ENCODE measurements at regions not wholly inside any gene's neighbourhood (a gene's known extent, or its start where the extent isn't known, plus 50 kb on each side); places are given as distances from the start of the nearest gene placed in this dataset.

DNA sequence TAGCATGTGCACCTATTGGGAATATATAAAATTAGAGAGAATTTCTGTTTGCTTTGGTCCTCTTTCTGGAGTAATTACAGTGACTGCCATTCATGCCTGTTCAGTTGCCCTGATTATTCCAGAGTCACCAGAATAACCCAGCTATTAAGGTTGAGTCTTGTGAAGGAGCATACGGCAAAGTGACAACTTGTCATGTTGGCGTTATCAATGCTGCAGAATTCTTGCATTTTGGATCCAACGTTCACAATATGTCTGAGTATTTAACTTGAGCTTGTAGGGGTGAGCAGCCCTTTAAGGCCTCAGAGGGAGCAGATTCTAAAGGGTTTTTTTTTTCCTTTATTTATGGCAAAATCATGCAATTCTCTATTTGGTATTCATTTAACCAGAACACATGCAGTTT lies 419.4 kb upstream of the MGMT start:
- H3K9ac ChIP-seq: no peak overlapping the region
- no peak overlapping the region for H3K27ac ChIP-seq
- H3K36me3 ChIP-seq: no peaks in the 10 kb centered on the region
- peaks cover 11% of the 10 kb centered on the region for H3K4me1 ChIP-seq
- no peaks in the 10 kb centered on the region for H3K9me3 ChIP-seq
- TF ChIP-seq Cebpa-rat (IDR thresholded peaks at IDR 0.05): no peak
- no peak overlapping the region for H3K4me3 ChIP-seq
- H3K4me2 ChIP-seq: no peak overlapping the region
- no peaks in the 10 kb centered on the region for H3K27me3 ChIP-seq
- no peaks in the 10 kb centered on the region for H4K20me1 ChIP-seq

DNA sequence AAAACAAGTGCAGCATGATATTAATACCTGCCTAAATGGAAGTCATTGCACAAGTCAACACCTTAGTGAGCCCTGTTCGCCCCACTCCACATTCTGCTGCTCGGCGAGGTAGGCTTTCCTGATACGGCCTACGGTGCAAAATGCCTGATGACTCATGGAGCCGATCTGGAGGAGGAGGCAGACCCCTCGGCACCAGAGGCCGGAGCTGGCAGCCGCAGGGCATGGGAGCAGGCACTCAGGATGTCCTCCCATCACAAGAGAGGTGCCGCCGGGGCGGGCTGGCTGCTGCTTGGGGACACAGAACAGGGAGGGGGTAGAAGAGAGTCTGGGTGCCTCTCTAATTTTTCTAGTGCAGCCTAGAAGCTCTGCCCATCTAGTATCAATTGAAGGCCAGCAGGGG lies 418.5 kb upstream of the MGMT start:
- H3K9ac ChIP-seq: no peak overlapping the region
- no peaks in the 10 kb centered on the region for H4K20me1 ChIP-seq
- H3K27ac ChIP-seq: no peak overlapping the region
- H3K36me3 ChIP-seq: no peaks in the 10 kb centered on the region
- H3K9me3 ChIP-seq: no peaks in the 10 kb centered on the region
- peaks cover 2% of the 10 kb centered on the region for H3K4me1 ChIP-seq
- no peaks in the 10 kb centered on the region for H3K27me3 ChIP-seq
- TF ChIP-seq Cebpa-rat (IDR thresholded peaks at IDR 0.05): no peak
- no peak overlapping the region for H3K4me3 ChIP-seq
- H3K4me2 ChIP-seq: no peak overlapping the region

DNA sequence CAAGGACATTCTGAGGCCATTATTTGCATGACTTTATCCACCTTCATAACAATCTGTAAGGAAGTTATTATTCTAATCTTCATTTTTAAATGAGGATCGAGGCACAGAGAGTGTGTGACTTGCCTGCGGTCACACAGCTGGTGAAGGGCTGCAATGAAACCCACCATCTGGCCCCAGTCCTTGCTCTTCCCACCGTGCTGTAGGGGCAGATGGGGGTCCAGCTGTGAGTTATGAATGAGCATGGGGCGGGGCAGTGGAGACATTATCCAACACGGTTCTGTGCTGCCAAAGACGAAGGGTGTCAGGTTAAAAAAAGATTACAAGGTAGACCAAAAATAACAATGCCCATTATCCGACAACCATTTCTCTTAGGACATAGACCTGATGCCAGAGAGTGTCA lies 417.5 kb upstream of the MGMT start:
- Histone ChIP-seq H3K27me3 (no peaks in the 10 kb centered on the region), H3K27ac (no peak overlapping the region), H3K9me3 (no peaks in the 10 kb centered on the region)

DNA sequence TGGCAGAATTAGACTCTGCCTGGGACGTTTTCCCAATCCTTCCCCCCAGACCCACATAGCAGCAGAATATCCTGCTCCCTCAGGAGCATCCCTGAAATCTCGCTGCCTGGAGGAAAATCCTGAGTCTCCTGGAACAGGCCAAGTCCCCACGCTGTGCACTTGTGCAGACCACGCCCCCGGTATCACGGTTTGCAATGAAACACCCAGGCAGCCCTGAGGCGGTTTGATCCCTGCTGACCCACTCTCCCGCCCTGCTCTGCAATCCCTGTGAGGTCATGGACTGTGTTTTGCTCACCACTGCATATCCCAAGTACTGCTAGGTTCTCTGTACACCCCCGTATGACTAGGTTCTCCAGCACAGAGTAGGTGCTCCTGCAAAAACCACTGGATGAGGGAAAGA lies 411.8 kb upstream of the MGMT start:
- no peak overlapping the region for H3K4me3 ChIP-seq
- H3K9ac ChIP-seq: no peak overlapping the region
- no peaks in the 10 kb centered on the region for H3K36me3 ChIP-seq
- peak overlapping the region; percentile 85 for H3K4me2 ChIP-seq
- H3K9me3 ChIP-seq: no peaks in the 10 kb centered on the region
- H3K4me1 ChIP-seq: peaks cover 50% of the 10 kb centered on the region
- TF ChIP-seq Cebpa-rat (IDR thresholded peaks at IDR 0.05): no peak
- H3K27me3 ChIP-seq: no peaks in the 10 kb centered on the region
- H4K20me1 ChIP-seq: peaks cover 16% of the 10 kb centered on the region; the same call in 1 of the 2 replicates
- no peak overlapping the region for H3K27ac ChIP-seq

More for the DNA sequence above, 417.5 kb upstream of the MGMT start:
- no peaks in the 10 kb centered on the region for H3K4me1 ChIP-seq
- no peak for TF ChIP-seq Cebpa-rat (IDR thresholded peaks at IDR 0.05)
- no peaks in the 10 kb centered on the region for H3K36me3 ChIP-seq
- no peak overlapping the region for H3K4me3 ChIP-seq
- H4K20me1 ChIP-seq: no peaks in the 10 kb centered on the region
- H3K9ac ChIP-seq: no peak overlapping the region
- no peak overlapping the region for H3K4me2 ChIP-seq

DNA sequence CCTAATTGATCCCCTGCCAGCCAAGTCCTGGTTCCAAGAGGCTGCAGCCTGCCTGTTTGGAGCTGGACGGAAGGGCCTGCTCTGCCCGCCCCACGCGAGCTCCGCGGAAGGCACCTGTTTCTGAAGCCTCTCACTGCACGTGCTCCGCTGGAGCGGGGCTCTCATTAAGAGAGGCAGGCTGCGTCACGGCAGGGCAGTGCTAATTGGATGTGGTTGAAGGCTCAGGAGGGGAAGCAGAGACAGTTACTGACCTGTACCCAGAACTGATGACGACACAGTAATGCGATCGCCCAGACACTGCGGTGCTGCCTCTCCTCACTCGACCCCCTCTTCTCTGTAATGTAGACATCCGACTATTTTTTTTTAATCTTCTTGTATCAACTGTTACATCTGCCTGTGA lies 411.1 kb upstream of the MGMT start:
- Histone ChIP-seq H3K36me3 (no peaks in the 10 kb centered on the region), H3K4me2 (peak overlapping the region; percentile 85), H3K27ac (no peak overlapping the region), H3K27me3 (no peaks in the 10 kb centered on the region), H3K4me1 (peaks cover 50% of the 10 kb centered on the region), H3K9me3 (no peaks in the 10 kb centered on the region), H3K9ac (no peak overlapping the region), H3K4me3 (no peak overlapping the region), H4K20me1 (peaks cover 16% of the 10 kb centered on the region; the same call in 1 of the 2 replicates)
- no peak for TF ChIP-seq Cebpa-rat (IDR thresholded peaks at IDR 0.05)

DNA sequence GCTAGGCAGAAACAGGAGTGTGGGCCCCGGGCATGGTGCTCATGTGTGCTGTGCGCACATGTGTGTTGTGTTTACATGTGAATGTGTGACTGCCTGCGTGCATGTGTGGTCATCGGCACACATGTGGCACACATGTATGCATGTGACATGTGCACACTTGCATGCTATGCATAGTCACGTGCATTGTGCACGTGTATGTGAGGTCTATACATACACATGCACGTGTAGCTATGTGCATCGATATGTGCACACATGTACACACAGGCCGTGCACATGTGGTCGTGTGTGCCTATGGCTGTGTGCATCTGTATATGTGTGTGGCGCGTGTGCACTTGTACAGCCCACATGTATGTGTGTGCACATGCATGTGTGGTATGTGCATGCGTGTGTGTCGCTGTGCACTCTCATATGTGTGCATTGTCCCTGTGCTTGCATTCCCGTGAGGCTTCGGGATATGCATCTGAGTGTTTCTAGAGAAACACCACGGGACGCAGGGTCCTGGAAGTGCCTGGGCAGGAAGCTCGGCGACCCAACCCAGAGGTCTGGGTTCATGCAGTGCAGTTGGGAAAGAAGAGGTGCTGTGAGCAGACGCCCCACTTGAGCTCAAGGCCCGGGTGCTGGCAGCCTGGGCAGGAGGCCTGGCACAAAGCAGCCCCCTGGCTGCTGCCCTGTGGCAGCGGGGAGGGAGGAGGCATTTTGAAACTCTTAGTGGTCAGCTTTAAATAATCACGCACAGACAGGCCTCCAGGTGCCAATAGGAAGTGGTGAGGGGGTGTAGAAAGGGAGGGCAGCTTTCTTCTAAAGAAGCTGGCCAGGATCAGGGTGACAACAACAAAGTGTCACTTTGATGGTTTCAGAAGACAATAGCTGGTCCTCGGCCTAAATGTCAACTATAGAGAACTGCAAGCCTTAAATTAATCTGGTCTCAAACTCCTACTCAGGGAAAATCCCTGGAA lies 410.0 kb upstream of the MGMT start:
- Histone ChIP-seq H3K27me3 (no peaks in the 10 kb centered on the region), H3K4me1 (peaks cover 50% of the 10 kb centered on the region), H3K9me3 (no peaks in the 10 kb centered on the region), H4K20me1 (peaks cover 16% of the 10 kb centered on the region; the same call in 1 of the 2 replicates), H3K27ac (no peak overlapping the region), H3K9ac (no peak overlapping the region), H3K4me3 (0 out of 2 replicates have a peak overlapping the region, but pooled peaks have one; percentile 1), H3K36me3 (no peaks in the 10 kb centered on the region), H3K4me2 (peak overlapping the region; percentile 85)
- TF ChIP-seq Cebpa-rat (IDR thresholded peaks at IDR 0.05): no peak

DNA sequence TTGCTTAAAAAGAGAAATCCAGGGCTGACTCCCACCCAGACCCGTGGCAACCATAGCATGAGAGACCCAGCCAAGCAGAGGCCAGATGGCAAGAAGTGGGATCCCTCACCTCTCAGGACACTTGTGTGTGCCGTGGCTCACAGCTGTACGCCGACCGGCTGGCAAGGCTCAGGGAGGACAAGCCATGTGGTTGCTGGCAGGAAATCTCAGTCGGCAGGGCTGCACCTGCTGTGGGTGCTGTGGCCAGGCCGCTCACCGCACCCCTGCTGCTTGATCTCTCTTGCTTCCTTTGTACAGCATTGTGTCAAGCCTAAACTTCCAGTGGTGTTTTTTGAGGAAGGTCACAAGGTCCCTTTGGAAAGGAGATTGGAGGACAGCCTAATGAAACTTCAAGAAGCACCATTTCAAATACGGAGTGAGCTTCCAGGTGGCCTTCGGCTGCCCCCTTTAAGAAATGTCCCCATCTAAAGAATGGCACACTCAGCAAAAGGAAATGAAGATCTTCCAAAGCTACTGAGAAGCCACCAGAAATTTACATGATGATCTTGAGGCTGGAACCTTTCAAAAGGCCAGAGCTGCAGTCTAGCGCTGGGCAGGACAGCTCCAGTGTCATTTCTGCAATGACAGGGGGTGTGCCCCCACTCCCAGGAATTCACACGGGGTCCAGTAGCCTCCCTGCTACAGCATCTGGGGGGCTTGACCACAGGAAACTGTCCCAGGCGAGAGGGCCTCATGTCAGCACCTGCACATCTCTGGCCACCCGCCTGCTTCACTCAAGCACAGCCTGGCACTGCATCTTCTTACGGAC lies 409.0 kb upstream of the MGMT start:
- no peaks in the 10 kb centered on the region for H3K27me3 ChIP-seq
- H3K4me3 ChIP-seq: no peak overlapping the region
- peak overlapping the region; percentile 27; the same call in 1 of the 2 replicates for H3K27ac ChIP-seq
- no peak overlapping the region for H3K9ac ChIP-seq
- TF ChIP-seq Cebpa-rat (IDR thresholded peaks at IDR 0.05): no peak
- H3K4me1 ChIP-seq: peaks cover 50% of the 10 kb centered on the region
- H3K36me3 ChIP-seq: no peaks in the 10 kb centered on the region
- peak overlapping the region; percentile 85 for H3K4me2 ChIP-seq
- H3K9me3 ChIP-seq: no peaks in the 10 kb centered on the region
- peaks cover 16% of the 10 kb centered on the region; the same call in 1 of the 2 replicates for H4K20me1 ChIP-seq

DNA sequence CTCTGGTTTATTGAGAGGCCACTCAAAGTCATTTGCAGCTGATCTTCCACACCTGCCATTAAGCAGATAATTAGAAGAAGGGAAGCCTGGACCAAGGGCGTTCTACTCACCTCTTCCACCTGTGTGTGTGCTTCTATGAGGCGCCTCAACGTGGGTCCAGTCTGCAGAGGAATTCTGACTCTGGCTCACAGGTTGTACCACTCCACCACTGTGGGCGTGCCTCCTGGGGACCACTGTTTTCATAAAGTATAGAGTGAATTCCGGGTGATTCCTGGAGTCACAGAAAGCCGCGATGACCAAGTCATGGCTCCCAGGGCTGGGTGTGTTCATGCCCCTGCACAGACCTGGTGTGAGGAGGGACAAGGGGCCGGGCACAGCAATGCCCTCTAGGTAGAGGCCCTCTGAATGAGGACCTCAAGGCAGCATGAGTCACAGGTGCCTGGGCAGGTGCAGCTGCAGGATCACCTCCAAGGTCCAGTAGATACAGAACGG lies 408.3 kb upstream of the MGMT start:
- Histone ChIP-seq H3K9me3 (no peaks in the 10 kb centered on the region), H3K4me2 (peak overlapping the region; percentile 85), H3K36me3 (no peaks in the 10 kb centered on the region), H3K4me3 (no peak overlapping the region), H3K27me3 (no peaks in the 10 kb centered on the region), H4K20me1 (peaks cover 16% of the 10 kb centered on the region; the same call in 1 of the 2 replicates), H3K4me1 (peaks cover 50% of the 10 kb centered on the region), H3K9ac (no peak overlapping the region), H3K27ac (0 out of 2 replicates have a peak overlapping the region, but pooled peaks have one; percentile 27)
- no peak for TF ChIP-seq Cebpa-rat (IDR thresholded peaks at IDR 0.05)

DNA sequence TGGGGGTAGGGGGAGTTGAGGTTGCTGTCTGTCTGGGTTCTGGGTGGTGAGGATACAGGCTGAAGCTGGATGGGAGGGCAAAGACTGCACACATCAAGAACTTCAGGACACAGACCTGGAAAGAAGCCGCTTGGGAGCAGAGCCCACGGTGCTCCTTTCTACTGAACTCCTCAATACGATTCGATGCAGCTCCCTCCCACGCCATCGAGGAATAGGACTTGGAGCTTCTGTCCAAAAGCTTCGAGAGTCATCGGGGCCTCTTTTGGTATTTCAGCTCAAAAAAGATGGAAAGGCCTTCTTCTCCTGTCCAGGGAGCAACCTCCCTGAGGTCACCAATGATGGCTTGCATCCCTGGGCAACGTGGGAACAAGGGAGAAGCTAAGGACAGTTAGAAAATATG lies 407.1 kb upstream of the MGMT start:
- Histone ChIP-seq H3K27me3 (no peaks in the 10 kb centered on the region), H3K4me1 (peaks cover 46% of the 10 kb centered on the region), H4K20me1 (peaks cover 16% of the 10 kb centered on the region; the same call in 1 of the 2 replicates), H3K9me3 (no peaks in the 10 kb centered on the region), H3K4me2 (no peak overlapping the region), H3K27ac (no peak overlapping the region), H3K9ac (no peak overlapping the region), H3K36me3 (no peaks in the 10 kb centered on the region), H3K4me3 (no peak overlapping the region)
- TF ChIP-seq Cebpa-rat (IDR thresholded peaks at IDR 0.05): no peak
